ENCODE measurements at regions not wholly inside any gene's neighbourhood (a gene's known extent, or its start where the extent isn't known, plus 50 kb on each side); places are given as distances from the start of the nearest gene placed in this dataset.

DNA sequence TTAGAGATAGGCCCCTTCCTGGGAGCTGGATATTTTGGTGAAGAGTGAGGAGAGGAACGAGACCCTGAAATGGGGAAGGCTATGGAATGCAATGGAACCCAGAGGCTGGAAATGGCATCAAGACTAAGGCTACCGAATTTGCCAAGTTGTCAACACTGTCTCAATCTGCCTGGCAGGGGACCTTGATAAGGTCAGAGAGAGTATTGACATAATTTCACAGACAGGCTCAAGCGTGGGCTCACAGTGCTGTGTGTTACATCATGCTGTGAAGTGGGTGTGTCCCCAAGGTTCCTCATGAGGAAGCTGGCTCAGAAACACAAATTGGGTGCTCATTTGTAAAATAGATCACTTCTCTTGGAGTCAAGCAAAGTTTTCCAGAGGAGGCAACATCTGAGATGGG is 51.8 kb upstream of the CYRIA start:
- intact Hi-C loops (cut with micrococcal nuclease): loop anchor here (5.0 kb wide), 1 partner anchor 50 kb away; the partner anchor contains the start of gene CYRIA
- peak overlapping the region; percentile 66 for H3K27ac Mint-ChIP-seq
- no peaks in the 10 kb centered on the region for H3K27me3 Mint-ChIP-seq
- peaks cover 7% of the 10 kb centered on the region for H3K9me3 Mint-ChIP-seq
- no peak overlapping the region for H3K4me3 Mint-ChIP-seq
- H3K36me3 Mint-ChIP-seq (ENCODE audit: low read depth): no peaks in the 10 kb centered on the region
- H3K4me1 Mint-ChIP-seq (ENCODE audit: low read depth): peaks cover 64% of the 10 kb centered on the region

DNA sequence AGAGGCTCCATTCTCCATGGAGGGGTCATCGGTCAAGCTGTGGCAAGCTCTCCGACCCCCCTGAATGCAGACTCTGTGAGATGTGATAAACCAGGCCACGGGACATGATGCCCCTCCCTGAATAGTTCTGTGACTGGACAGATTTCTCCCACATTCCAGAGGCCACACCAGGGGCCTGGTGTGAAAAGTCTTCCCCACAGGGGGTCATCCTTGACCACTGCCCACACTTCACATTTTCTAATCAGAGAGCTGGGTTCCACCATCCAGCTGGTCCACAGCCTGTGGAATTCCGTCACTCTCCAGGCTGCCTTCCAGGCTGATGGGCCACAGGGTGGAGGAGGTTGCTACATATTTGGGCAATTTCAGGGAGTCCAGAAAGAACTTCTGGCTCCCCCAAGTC is 51.3 kb upstream of the CYRIA start:
- peaks cover 7% of the 10 kb centered on the region for H3K9me3 Mint-ChIP-seq
- H3K36me3 Mint-ChIP-seq (ENCODE audit: low read depth): no peaks in the 10 kb centered on the region
- H3K4me3 Mint-ChIP-seq: no peak overlapping the region
- peak overlapping the region; percentile 66 for H3K27ac Mint-ChIP-seq
- no peaks in the 10 kb centered on the region for H3K27me3 Mint-ChIP-seq
- intact Hi-C loops (cut with micrococcal nuclease): loop anchor here (5.0 kb wide), 1 partner anchor 50 kb away; the partner anchor contains the start of gene CYRIA
- H3K4me1 Mint-ChIP-seq (ENCODE audit: low read depth): peaks cover 64% of the 10 kb centered on the region

- Mint-ChIP-seq H3K4me1 (ENCODE audit: low read depth) (peaks cover 61% of the 10 kb centered on the region), H3K4me3 (no peak overlapping the region), H3K27ac (peak overlapping the region; percentile 66), H3K36me3 (ENCODE audit: low read depth) (no peaks in the 10 kb centered on the region), H3K9me3 (peaks cover 4% of the 10 kb centered on the region), H3K27me3 (no peaks in the 10 kb centered on the region)
- intact Hi-C loops (cut with micrococcal nuclease): loop anchor here (5.0 kb wide), 1 partner anchor 49 kb away; the partner anchor contains the start of gene CYRIA
These were observed 50.4 kb upstream of the CYRIA start for GRCh38 chr2:16716024-16716423.

Measured in dendritic cell treated with granulocyte-macrophage colony-stimulating factor and Interleukin-4, amounts not matched to agents 40 ng/mL and 50 ng/mL, for 4 days (primary cell).